LHCN-M2 (cell line): ENCODE measurements at regions not wholly inside any gene's neighbourhood (a gene's known extent, or its start where the extent isn't known, plus 50 kb on each side); places are given as distances from the start of the nearest gene placed in this dataset.
A peak's percentile ranks its signal among the peaks of the same experiment; 100 is the strongest.

ENCODE experiments used
- DNase-seq: peaks from one replicate; pipeline ENCODE4 v3.0.0-alpha.2; 2012; ENCODE audit warnings: low read depth

- peak; percentile 31 for DNase-seq
Measured at GRCh38 chr4:153137677-153138630, 66.3 kb upstream of the TRIM2 start.

GRCh38 chr4:153138736-153139135 is 65.5 kb upstream of the TRIM2 start:
- DNase-seq: no peak

GRCh38 chr4:153140294-153140693 is 63.9 kb upstream of the TRIM2 start:
- no peak for DNase-seq

GRCh38 chr4:153141238-153141637 is 63.0 kb upstream of the TRIM2 start:
- no peak for DNase-seq

GRCh38 chr4:153142700-153143438 is 61.4 kb upstream of the TRIM2 start:
- peak; percentile 67 for DNase-seq

- DNase-seq: no peak
Measured at GRCh38 chr4:153143527-153144348, 60.5 kb upstream of the TRIM2 start.

- DNase-seq: no peak
Measured at GRCh38 chr4:153146031-153146430, 58.2 kb upstream of the TRIM2 start.

- DNase-seq: no peak
Measured at GRCh38 chr4:153146961-153147360, 57.3 kb upstream of the TRIM2 start.

- DNase-seq: no peak
Measured at GRCh38 chr4:153148791-153149190, 55.5 kb upstream of the TRIM2 start.

GRCh38 chr4:153151535-153152455 is 52.4 kb upstream of the TRIM2 start:
- DNase-seq: no peak

- DNase-seq: peak; percentile 20
Measured at GRCh38 chr4:153152501-153153338, 51.5 kb upstream of the TRIM2 start.

- DNase-seq: no peak
Measured at GRCh38 chr4:153153339-153153871, 50.8 kb upstream of the TRIM2 start.

GRCh38 chr4:153154007-153154975 is 50.0 kb upstream of the TRIM2 start:
- no peak for DNase-seq
